Suprapubic skin (tissue), 4 donors: ENCODE measurements at regions not wholly inside any gene's neighbourhood (a gene's known extent, or its start where the extent isn't known, plus 50 kb on each side); places are given as distances from the start of the nearest gene placed in this dataset.

Experiments used
- CTCF ChIP-seq, 2 donors: fragments of 200-600 bp in 1 of 2; fragments of 450-650 bp in 1 of 2; sonication (generic) in 1 of 2; IDR thresholded peaks; one replicate each; pipeline ENCODE4 v1.5.1; 2016 to 2019; ENCODE audit warnings: antibody characterized with exemption in 2 of 2, mild to moderate bottlenecking in 1 of 2, moderate library complexity in 1 of 2
- EP300 ChIP-seq: sonication (generic); formaldehyde crosslinking; IDR thresholded peaks from one replicate; pipeline ENCODE4 v1.6.1; 2017; ENCODE audit warnings: antibody characterized with exemption
- POLR2AphosphoS5 ChIP-seq, 3 donors: sonication (generic); formaldehyde crosslinking; IDR thresholded peaks; one replicate each; pipeline ENCODE4 v1.6.1; 2017; ENCODE audit warnings: antibody characterized with exemption in 3 of 3

- TF ChIP-seq CTCF (IDR thresholded peaks at IDR 0.05) (no peak), EP300 (no peak), POLR2AphosphoS5 (IDR thresholded peaks at IDR 0.05) (no peak)
Observed at GRCh38 chr5:25754895-25755294, 1110.1 kb upstream of the CDH10 start.
